SK-N-MC (cell line): ENCODE measurements at regions not wholly inside any gene's neighbourhood (a gene's known extent, or its start where the extent isn't known, plus 50 kb on each side); places are given as distances from the start of the nearest gene placed in this dataset.

Experiments used
- EZH2 ChIP-seq: fragments of 200-600 bp; sonication (generic); IDR thresholded peaks from one replicate; pipeline ENCODE4 v1.6.1; 2017; ENCODE audit warnings: antibody characterized with exemption
- POLR2AphosphoS5 ChIP-seq: IDR thresholded peaks from 2 replicates; pipeline ENCODE4 v1.6.1; 2012; ENCODE audit warnings: mild to moderate bottlenecking, low read depth, low read length, borderline replicate concordance

GRCh38 chr15:26298659-26299170 is 435.6 kb upstream of the ATP10A start:
- TF ChIP-seq POLR2AphosphoS5 (no peak), EZH2 (no peak)
